HFFc6 (cell line): ENCODE measurements at regions not wholly inside any gene's neighbourhood (a gene's known extent, or its start where the extent isn't known, plus 50 kb on each side); places are given as distances from the start of the nearest gene placed in this dataset.

ENCODE experiments used
- DNase-seq: peaks from one replicate; pipeline ENCODE4 v3.0.0-alpha.2; 2018
- H3K27ac Mint-ChIP-seq: 2 replicates; pipeline ENCODE4 v1.8.0; 2020; ENCODE audit warnings: mild to moderate bottlenecking, mixed read lengths
- H3K27me3 Mint-ChIP-seq: 2 replicates; pipeline ENCODE4 v1.8.0; 2021; ENCODE audit warnings: mild to moderate bottlenecking, moderate library complexity, mixed read lengths; ENCODE audit not compliant: insufficient read depth
- H3K36me3 Mint-ChIP-seq: 2 replicates; pipeline ENCODE4 v1.8.0; 2021; ENCODE audit warnings: low read depth, mixed read lengths
- H3K4me1 Mint-ChIP-seq: 2 replicates; pipeline ENCODE4 v1.8.0; 2020; ENCODE audit warnings: low read depth, mixed read lengths
- H3K4me3 Mint-ChIP-seq: 2 replicates; pipeline ENCODE4 v1.8.0; 2020; ENCODE audit warnings: mild to moderate bottlenecking, moderate library complexity, mixed read lengths
- H3K9me3 Mint-ChIP-seq: 2 replicates; pipeline ENCODE4 v1.8.0; 2020; ENCODE audit warnings: mild to moderate bottlenecking, mixed read lengths
- TF ChIP-seq, protein P1 (sequence below): fragments of 200-600 bp; sonication (generic); IDR thresholded peaks from 2 replicates; pipeline ENCODE4 v1.5.0; 2021; ENCODE audit warnings: antibody characterized with exemption, mild to moderate bottlenecking

DNA sequence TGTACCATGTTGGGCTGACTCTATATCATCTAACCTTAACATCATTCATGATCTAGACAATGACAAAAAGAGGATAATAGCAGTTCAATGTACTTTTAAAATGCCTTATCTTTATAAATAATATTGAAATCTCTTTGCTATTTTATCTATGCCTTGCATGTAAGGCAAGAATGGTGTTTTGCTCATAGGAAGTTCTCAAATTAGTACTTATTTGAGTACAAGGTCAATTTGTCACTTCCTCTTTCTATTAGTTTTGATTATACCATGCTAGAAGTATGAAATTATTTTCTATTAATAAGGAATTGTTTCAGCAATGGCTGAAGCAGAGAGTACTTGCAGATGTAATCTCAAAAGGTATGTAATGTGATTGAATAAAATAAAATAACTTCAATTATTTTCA is 1285.4 kb upstream of the TENM4 start:
- Mint-ChIP-seq H3K27ac (no peak overlapping the region), H3K4me3 (no peak overlapping the region), H3K4me1 (no peaks in the 10 kb centered on the region), H3K36me3 (no peaks in the 10 kb centered on the region), H3K9me3 (peaks cover 47% of the 10 kb centered on the region), H3K27me3 (no peaks in the 10 kb centered on the region)
- TF ChIP-seq, protein P1, sequence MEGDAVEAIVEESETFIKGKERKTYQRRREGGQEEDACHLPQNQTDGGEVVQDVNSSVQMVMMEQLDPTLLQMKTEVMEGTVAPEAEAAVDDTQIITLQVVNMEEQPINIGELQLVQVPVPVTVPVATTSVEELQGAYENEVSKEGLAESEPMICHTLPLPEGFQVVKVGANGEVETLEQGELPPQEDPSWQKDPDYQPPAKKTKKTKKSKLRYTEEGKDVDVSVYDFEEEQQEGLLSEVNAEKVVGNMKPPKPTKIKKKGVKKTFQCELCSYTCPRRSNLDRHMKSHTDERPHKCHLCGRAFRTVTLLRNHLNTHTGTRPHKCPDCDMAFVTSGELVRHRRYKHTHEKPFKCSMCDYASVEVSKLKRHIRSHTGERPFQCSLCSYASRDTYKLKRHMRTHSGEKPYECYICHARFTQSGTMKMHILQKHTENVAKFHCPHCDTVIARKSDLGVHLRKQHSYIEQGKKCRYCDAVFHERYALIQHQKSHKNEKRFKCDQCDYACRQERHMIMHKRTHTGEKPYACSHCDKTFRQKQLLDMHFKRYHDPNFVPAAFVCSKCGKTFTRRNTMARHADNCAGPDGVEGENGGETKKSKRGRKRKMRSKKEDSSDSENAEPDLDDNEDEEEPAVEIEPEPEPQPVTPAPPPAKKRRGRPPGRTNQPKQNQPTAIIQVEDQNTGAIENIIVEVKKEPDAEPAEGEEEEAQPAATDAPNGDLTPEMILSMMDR = no peak
- no peak for DNase-seq

GRCh38 chr11:80724366-80724765 is 1283.5 kb upstream of the TENM4 start:
- no peak for DNase-seq
- Mint-ChIP-seq H3K36me3 (no peaks in the 10 kb centered on the region; the same call in 1 of the 2 replicates), H3K4me1 (no peaks in the 10 kb centered on the region), H3K4me3 (no peak overlapping the region), H3K9me3 (peaks cover 50% of the 10 kb centered on the region), H3K27ac (no peak overlapping the region), H3K27me3 (no peaks in the 10 kb centered on the region)
- TF ChIP-seq, protein P1 = no peak

- no peaks in the 10 kb centered on the region; the same call in 1 of the 2 replicates for H3K36me3 Mint-ChIP-seq
- no peaks in the 10 kb centered on the region for H3K27me3 Mint-ChIP-seq
- H3K9me3 Mint-ChIP-seq = peaks cover 39% of the 10 kb centered on the region
- no peak overlapping the region for H3K4me3 Mint-ChIP-seq
- TF ChIP-seq, protein P1 = no peak
- H3K4me1 Mint-ChIP-seq = no peaks in the 10 kb centered on the region
- DNase-seq = no peak
- no peak overlapping the region for H3K27ac Mint-ChIP-seq
These were observed 1281.8 kb upstream of the TENM4 start for GRCh38 chr11:80722629-80723028.

- Mint-ChIP-seq H3K4me3 (no peak overlapping the region), H3K9me3 (peaks cover 33% of the 10 kb centered on the region), H3K4me1 (no peaks in the 10 kb centered on the region), H3K36me3 (no peaks in the 10 kb centered on the region; the same call in 1 of the 2 replicates), H3K27ac (no peak overlapping the region), H3K27me3 (no peaks in the 10 kb centered on the region)
- DNase-seq = no peak
- TF ChIP-seq, protein P1 = no peak
These were observed 1279.5 kb upstream of the TENM4 start for GRCh38 chr11:80720295-80720694.

DNA sequence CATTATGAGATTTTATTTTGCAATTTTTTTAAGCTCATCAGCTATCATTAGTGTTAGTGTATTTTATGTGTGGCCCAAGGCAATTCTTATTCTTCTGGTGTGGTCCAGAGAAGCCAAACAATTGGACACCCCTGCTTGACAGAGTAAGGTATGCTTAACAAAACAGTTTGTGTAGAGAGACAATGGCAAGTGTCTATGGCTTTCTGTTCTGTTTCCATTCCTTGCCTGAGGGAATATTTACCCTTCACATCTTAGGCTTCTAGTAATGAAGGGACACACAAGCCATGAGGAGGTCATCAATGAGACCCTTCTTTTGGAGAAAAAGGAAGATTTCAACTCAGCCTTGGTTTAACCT is 1278.4 kb upstream of the TENM4 start:
- peaks cover 37% of the 10 kb centered on the region for H3K9me3 Mint-ChIP-seq
- no peak overlapping the region for H3K4me3 Mint-ChIP-seq
- TF ChIP-seq, protein P1 = no peak
- no peak overlapping the region for H3K27ac Mint-ChIP-seq
- no peaks in the 10 kb centered on the region for H3K27me3 Mint-ChIP-seq
- no peaks in the 10 kb centered on the region; the same call in 1 of the 2 replicates for H3K36me3 Mint-ChIP-seq
- DNase-seq = no peak
- H3K4me1 Mint-ChIP-seq = no peaks in the 10 kb centered on the region
